Esophagus squamous epithelium (tissue), 4 donors: ENCODE measurements at regions not wholly inside any gene's neighbourhood (a gene's known extent, or its start where the extent isn't known, plus 50 kb on each side); places are given as distances from the start of the nearest gene placed in this dataset.

ENCODE experiments used
- POLR2A ChIP-seq, 4 donors: fragments of 450-650 bp; IDR thresholded peaks; one replicate each; pipeline ENCODE4 v1.6.1; 2017; ENCODE audit warnings: antibody characterized with exemption in 4 of 4, mild to moderate bottlenecking in 4 of 4, moderate library complexity in 3 of 4
- TF ChIP-seq, protein P1 (sequence below), 6 experiments: fragments of 450-650 bp in 4 of 6; fragments of 200-600 bp in 2 of 6; sonication (generic) in 2 of 6; IDR thresholded peaks; one replicate each; pipeline ENCODE4 v1.5.1; 2016 to 2019; ENCODE audit warnings: antibody characterized with exemption in 6 of 6, mild to moderate bottlenecking in 4 of 6, moderate library complexity in 4 of 6

GRCh38 chr18:77870199-77870598 lies 620.6 kb downstream of the GALR1 start:
- TF ChIP-seq, protein P1, sequence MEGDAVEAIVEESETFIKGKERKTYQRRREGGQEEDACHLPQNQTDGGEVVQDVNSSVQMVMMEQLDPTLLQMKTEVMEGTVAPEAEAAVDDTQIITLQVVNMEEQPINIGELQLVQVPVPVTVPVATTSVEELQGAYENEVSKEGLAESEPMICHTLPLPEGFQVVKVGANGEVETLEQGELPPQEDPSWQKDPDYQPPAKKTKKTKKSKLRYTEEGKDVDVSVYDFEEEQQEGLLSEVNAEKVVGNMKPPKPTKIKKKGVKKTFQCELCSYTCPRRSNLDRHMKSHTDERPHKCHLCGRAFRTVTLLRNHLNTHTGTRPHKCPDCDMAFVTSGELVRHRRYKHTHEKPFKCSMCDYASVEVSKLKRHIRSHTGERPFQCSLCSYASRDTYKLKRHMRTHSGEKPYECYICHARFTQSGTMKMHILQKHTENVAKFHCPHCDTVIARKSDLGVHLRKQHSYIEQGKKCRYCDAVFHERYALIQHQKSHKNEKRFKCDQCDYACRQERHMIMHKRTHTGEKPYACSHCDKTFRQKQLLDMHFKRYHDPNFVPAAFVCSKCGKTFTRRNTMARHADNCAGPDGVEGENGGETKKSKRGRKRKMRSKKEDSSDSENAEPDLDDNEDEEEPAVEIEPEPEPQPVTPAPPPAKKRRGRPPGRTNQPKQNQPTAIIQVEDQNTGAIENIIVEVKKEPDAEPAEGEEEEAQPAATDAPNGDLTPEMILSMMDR (IDR thresholded peaks at IDR 0.05) = no peak
- no peak for TF ChIP-seq POLR2A (IDR thresholded peaks at IDR 0.05)
